MM.1S (cell line): ENCODE measurements at regions not wholly inside any gene's neighbourhood (a gene's known extent, or its start where the extent isn't known, plus 50 kb on each side); places are given as distances from the start of the nearest gene placed in this dataset.

ENCODE experiments used
- DNase-seq: peaks from one replicate; pipeline ENCODE4 v3.0.0-alpha.2; 2015
- H2AFZ ChIP-seq: fragments of 300-600 bp; sonication (generic); 2 replicates; pipeline ENCODE4 v1.6.0; 2016; ENCODE audit warnings: antibody characterized with exemption, low read length
- H3F3A ChIP-seq: fragments of 300-600 bp; sonication (generic); 2 replicates; pipeline ENCODE4 v1.6.1; 2016; ENCODE audit warnings: mild to moderate bottlenecking, antibody characterized with exemption, low read length, moderate library complexity, mixed read lengths; ENCODE audit not compliant: insufficient read depth
- H3K27ac ChIP-seq: fragments of 300-600 bp; sonication (generic); 2 replicates; pipeline ENCODE4 v1.5.1; 2016; ENCODE audit warnings: mild to moderate bottlenecking, low read length
- H3K27me3 ChIP-seq: fragments of 300-600 bp; sonication (generic); replicated peaks from 2 replicates; pipeline ENCODE4 v1.6.0; 2016; ENCODE audit warnings: low read length; ENCODE audit not compliant: insufficient read depth
- H3K36me3 ChIP-seq: fragments of 300-600 bp; sonication (generic); replicated peaks from 2 replicates; pipeline ENCODE4 v1.6.1; 2016; ENCODE audit warnings: mild to moderate bottlenecking, low read length, mixed read lengths; ENCODE audit not compliant: insufficient read depth
- H3K4me1 ChIP-seq: fragments of 300-600 bp; sonication (generic); 2 replicates; pipeline ENCODE4 v1.6.1; 2016; ENCODE audit warnings: low read length, mixed read lengths
- H3K4me2 ChIP-seq: fragments of 300-600 bp; sonication (generic); 2 replicates; pipeline ENCODE4 v1.6.0; 2016; ENCODE audit warnings: low read depth, low read length
- H3K4me3 ChIP-seq: fragments of 300-600 bp; sonication (generic); 2 replicates; pipeline ENCODE4 v1.5.1; 2016; ENCODE audit warnings: low read length, mixed read lengths
- H3K79me2 ChIP-seq: fragments of 300-600 bp; sonication (generic); 2 replicates; pipeline ENCODE4 v1.6.1; 2016; ENCODE audit warnings: mixed run types, low read length, mixed read lengths
- H3K9ac ChIP-seq: fragments of 300-600 bp; sonication (generic); 2 replicates; pipeline ENCODE4 v1.6.1; 2016; ENCODE audit warnings: low read length, mixed read lengths
- H3K9me2 ChIP-seq: fragments of 300-600 bp; sonication (generic); replicated peaks from 2 replicates; pipeline ENCODE4 v1.6.1; 2016; ENCODE audit warnings: mild to moderate bottlenecking, low read length, mixed read lengths; ENCODE audit not compliant: insufficient read depth
- H3K9me3 ChIP-seq: fragments of 300-600 bp; sonication (generic); replicated peaks from 2 replicates; pipeline ENCODE4 v1.6.1; 2016; ENCODE audit warnings: mild to moderate bottlenecking, low read length, mixed read lengths; ENCODE audit not compliant: insufficient read depth
- H4K20me1 ChIP-seq: fragments of 300-600 bp; sonication (generic); 2 replicates; pipeline ENCODE4 v1.6.1; 2016; ENCODE audit warnings: mild to moderate bottlenecking, low read length, moderate library complexity, mixed read lengths; ENCODE audit not compliant: insufficient read depth
- EZH2 ChIP-seq: fragments of 300-600 bp; sonication (generic); optimal IDR thresholded peaks from 2 replicates; pipeline ENCODE3; 2017; ENCODE audit warnings: low read depth, mild to moderate bottlenecking, antibody characterized with exemption, low read length, mixed read lengths
- EZH2phosphoT487 ChIP-seq: fragments of 300-600 bp; sonication (generic); IDR thresholded peaks from 2 replicates; pipeline ENCODE4 v1.6.1; 2018; ENCODE audit warnings: antibody characterized with exemption, low read length
- TF ChIP-seq, protein P1 (sequence below): fragments of 300-600 bp; sonication (generic); IDR thresholded peaks from 2 replicates; pipeline ENCODE4 v1.5.1; 2016; ENCODE audit warnings: antibody characterized with exemption, low read length, mixed read lengths

DNA sequence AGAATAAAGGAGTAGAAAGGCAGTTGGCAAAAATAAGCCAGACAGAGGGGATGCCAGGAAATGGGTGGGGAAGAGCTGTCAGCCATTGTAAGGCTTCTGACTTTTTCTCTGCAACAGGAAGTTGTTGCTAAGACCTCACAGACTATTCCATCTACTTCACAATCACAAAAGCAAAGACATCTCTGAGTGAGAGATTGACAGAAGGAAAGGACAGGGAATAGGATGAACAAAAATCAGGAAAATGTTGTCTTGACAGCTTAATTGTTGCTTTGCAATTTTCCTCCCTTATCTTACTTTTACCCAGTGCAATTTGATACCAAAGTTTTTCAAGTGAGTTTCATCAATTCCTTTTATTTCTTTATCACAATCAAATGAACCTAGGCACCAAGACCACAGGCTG, 291.2 kb downstream of the CBLN4 start:
- Histone ChIP-seq H3K27me3 (no peaks in the 10 kb centered on the region), H3K9ac (no peak overlapping the region), H3K9me2 (no peaks in the 10 kb centered on the region), H3K4me2 (no peak overlapping the region), H3K36me3 (no peaks in the 10 kb centered on the region), H3F3A (no peaks in the 10 kb centered on the region), H2AFZ (no peak overlapping the region), H3K79me2 (no peaks in the 10 kb centered on the region), H3K9me3 (no peaks in the 10 kb centered on the region), H3K27ac (no peak overlapping the region), H4K20me1 (no peaks in the 10 kb centered on the region), H3K4me1 (no peaks in the 10 kb centered on the region), H3K4me3 (no peak overlapping the region)
- TF ChIP-seq, protein P1, sequence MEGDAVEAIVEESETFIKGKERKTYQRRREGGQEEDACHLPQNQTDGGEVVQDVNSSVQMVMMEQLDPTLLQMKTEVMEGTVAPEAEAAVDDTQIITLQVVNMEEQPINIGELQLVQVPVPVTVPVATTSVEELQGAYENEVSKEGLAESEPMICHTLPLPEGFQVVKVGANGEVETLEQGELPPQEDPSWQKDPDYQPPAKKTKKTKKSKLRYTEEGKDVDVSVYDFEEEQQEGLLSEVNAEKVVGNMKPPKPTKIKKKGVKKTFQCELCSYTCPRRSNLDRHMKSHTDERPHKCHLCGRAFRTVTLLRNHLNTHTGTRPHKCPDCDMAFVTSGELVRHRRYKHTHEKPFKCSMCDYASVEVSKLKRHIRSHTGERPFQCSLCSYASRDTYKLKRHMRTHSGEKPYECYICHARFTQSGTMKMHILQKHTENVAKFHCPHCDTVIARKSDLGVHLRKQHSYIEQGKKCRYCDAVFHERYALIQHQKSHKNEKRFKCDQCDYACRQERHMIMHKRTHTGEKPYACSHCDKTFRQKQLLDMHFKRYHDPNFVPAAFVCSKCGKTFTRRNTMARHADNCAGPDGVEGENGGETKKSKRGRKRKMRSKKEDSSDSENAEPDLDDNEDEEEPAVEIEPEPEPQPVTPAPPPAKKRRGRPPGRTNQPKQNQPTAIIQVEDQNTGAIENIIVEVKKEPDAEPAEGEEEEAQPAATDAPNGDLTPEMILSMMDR: no peak
- TF ChIP-seq EZH2 (no peak), EZH2phosphoT487 (no peak)
- no peak for DNase-seq

DNA sequence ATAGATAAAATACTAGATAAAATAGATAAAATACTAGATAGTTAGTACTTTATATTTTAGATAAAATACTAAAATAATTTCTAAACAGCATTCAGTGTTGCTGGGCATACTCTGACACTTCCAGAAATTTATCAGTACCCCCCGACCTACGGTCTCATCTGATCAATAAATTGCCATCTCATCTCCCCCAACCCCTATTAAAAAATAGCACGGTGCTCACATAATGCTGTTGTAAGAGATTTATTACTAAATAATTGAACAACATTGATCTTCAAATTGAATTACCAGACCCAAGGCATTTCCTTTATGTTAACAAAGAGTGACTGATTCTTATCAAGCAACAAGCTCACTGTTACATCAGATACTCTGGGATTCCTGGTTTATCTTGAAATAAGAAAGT, 300.9 kb downstream of the CBLN4 start:
- H3K9me2 ChIP-seq: no peaks in the 10 kb centered on the region
- H3K79me2 ChIP-seq: no peaks in the 10 kb centered on the region
- H3K4me2 ChIP-seq: no peak overlapping the region
- H3K4me3 ChIP-seq: no peak overlapping the region
- no peaks in the 10 kb centered on the region for H3F3A ChIP-seq
- no peaks in the 10 kb centered on the region for H3K27me3 ChIP-seq
- no peaks in the 10 kb centered on the region for H4K20me1 ChIP-seq
- H3K4me1 ChIP-seq: no peaks in the 10 kb centered on the region
- no peak for DNase-seq
- TF ChIP-seq EZH2 (no peak), EZH2phosphoT487 (no peak)
- TF ChIP-seq, protein P1: no peak
- no peak overlapping the region for H2AFZ ChIP-seq
- no peaks in the 10 kb centered on the region for H3K9me3 ChIP-seq
- H3K9ac ChIP-seq: no peak overlapping the region
- no peaks in the 10 kb centered on the region for H3K36me3 ChIP-seq
- H3K27ac ChIP-seq: no peak overlapping the region

DNA sequence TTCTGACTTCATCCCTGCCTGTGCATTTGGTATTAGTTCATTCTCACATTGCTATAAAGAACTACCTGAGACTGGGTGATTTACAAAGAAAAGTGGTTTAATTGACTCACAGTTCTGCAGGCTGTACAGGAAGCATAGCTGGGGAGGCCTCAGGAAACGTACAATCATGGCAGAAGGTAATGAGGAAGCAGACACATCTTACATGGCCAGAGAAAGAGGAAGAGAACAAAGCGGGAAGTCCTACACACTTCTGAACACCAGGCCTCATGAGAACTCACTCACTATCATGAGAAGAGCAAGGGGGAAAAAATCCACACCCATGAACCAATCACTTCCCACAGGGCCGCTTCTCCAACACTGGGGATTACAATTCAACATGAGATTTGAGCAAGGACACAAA, 303.9 kb downstream of the CBLN4 start:
- H3K79me2 ChIP-seq: no peaks in the 10 kb centered on the region
- no peaks in the 10 kb centered on the region for H3K36me3 ChIP-seq
- no peaks in the 10 kb centered on the region for H4K20me1 ChIP-seq
- no peaks in the 10 kb centered on the region for H3K27me3 ChIP-seq
- H3K9ac ChIP-seq: no peak overlapping the region
- TF ChIP-seq, protein P1: no peak
- TF ChIP-seq EZH2phosphoT487 (no peak), EZH2 (no peak)
- no peak overlapping the region for H3K27ac ChIP-seq
- no peaks in the 10 kb centered on the region for H3F3A ChIP-seq
- no peaks in the 10 kb centered on the region for H3K9me2 ChIP-seq
- H3K4me3 ChIP-seq: no peak overlapping the region
- no peak overlapping the region for H2AFZ ChIP-seq
- no peaks in the 10 kb centered on the region for H3K4me1 ChIP-seq
- H3K9me3 ChIP-seq: no peaks in the 10 kb centered on the region
- no peak overlapping the region for H3K4me2 ChIP-seq
- DNase-seq: no peak
